ENCODE measurements at regions not wholly inside any gene's neighbourhood (a gene's known extent, or its start where the extent isn't known, plus 50 kb on each side); places are given as distances from the start of the nearest gene placed in this dataset.

- TF ChIP-seq CTCF (IDR thresholded peaks at IDR 0.05; ENCODE audit: low read depth, low read length) (no peak), POLR2A (IDR thresholded peaks at IDR 0.05; ENCODE audit: extremely low read depth, insufficient read length) (no peak), MAX (IDR thresholded peaks at IDR 0.05; ENCODE audit: low read depth, low read length) (no peak)
Measured at GRCh38 chr1:30253807-30254440, 469.5 kb downstream of the MATN1 start.

Measured in NB4 (cell line).